Activated CD8-positive, alpha-beta memory T cell treated with anti-CD3 and anti-CD28 coated beads, Interleukin-2, amount 10 ng/mL, durations not matched to agents 7 days and 5 days (primary cell): ENCODE measurements at regions not wholly inside any gene's neighbourhood (a gene's known extent, or its start where the extent isn't known, plus 50 kb on each side); places are given as distances from the start of the nearest gene placed in this dataset.

Experiments used
- ATAC-seq: fragments of 150-1000 bp; cut with Tn5 transposase; one replicate; pipeline ENCODE4 v1.10.0; 2021; ENCODE audit warnings: moderate library complexity
- CTCF ChIA-PET: fragments of 350-600 bp; sonication (Branson Sonifier 250); formaldehyde crosslinking; loops from one replicate; lab custom pipeline; 2021; ENCODE audit warnings: antibody characterized with exemption; lab: Charles Lee
- DNase-seq: peaks from one replicate; pipeline ENCODE4 v3.0.0-alpha.2; 2020
- H3K27ac Mint-ChIP-seq: one replicate; pipeline ENCODE4 v1.8.0; 2021; ENCODE audit warnings: mild to moderate bottlenecking, mixed read lengths
- H3K27me3 Mint-ChIP-seq: one replicate; pipeline ENCODE4 v1.8.0; 2021; ENCODE audit warnings: mixed read lengths
- H3K36me3 Mint-ChIP-seq: one replicate; pipeline ENCODE4 v1.8.0; 2021; ENCODE audit warnings: mild to moderate bottlenecking, mixed read lengths
- H3K4me1 Mint-ChIP-seq: one replicate; pipeline ENCODE4 v1.8.0; 2021; ENCODE audit warnings: mixed read lengths
- H3K4me3 Mint-ChIP-seq: one replicate; pipeline ENCODE4 v1.8.0; 2021; ENCODE audit warnings: mild to moderate bottlenecking, moderate library complexity, mixed read lengths
- H3K9me3 Mint-ChIP-seq: one replicate; pipeline ENCODE4 v1.8.0; 2022; ENCODE audit warnings: low read depth, mixed read lengths

DNA sequence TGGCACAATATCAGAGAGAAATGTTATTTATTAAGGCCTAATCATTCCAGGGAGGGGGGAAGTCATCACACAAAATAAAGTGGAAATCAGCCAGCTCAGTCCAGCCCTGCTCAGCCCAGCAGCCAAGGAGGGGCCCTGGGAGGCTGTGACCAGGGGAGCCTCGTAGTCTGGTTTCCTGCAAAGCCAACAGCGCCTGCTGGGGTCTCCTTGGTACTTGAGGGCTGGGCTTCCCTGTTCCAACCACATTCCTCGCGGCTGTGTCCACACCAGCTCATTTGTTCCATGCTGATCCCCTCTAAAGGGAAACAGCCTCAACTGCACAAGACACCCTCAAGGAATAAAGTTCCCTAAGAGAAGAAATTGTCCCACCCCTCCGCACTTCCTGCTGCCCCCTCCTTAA lies 154.0 kb downstream of the TMEM132E start:
- no peaks in the 10 kb centered on the region for H3K9me3 Mint-ChIP-seq
- no peak overlapping the region for H3K4me3 Mint-ChIP-seq
- H3K36me3 Mint-ChIP-seq = no peaks in the 10 kb centered on the region
- CTCF ChIA-PET = no interaction called here
- peaks cover 5% of the 10 kb centered on the region for H3K27me3 Mint-ChIP-seq
- no peak overlapping the region for H3K27ac Mint-ChIP-seq
- DNase-seq = no peak
- no peak for ATAC-seq
- H3K4me1 Mint-ChIP-seq = no peaks in the 10 kb centered on the region

- H3K27ac Mint-ChIP-seq = no peak overlapping the region
- CTCF ChIA-PET = no interaction called here
- ATAC-seq = no peak
These were observed 151.4 kb downstream of the TMEM132E start for GRCh38 chr17:34730816-34731215.

GRCh38 chr17:34728771-34729310 lies 149.5 kb downstream of the TMEM132E start:
- H3K9me3 Mint-ChIP-seq = no peaks in the 10 kb centered on the region

More at GRCh38 chr17:34730816-34731215, 151.4 kb downstream of the TMEM132E start:
- DNase-seq = no peak
- peaks cover 7% of the 10 kb centered on the region for H3K27me3 Mint-ChIP-seq
- no peak overlapping the region for H3K4me3 Mint-ChIP-seq
- H3K9me3 Mint-ChIP-seq = no peaks in the 10 kb centered on the region
- H3K4me1 Mint-ChIP-seq = no peaks in the 10 kb centered on the region
- H3K36me3 Mint-ChIP-seq = no peaks in the 10 kb centered on the region

DNA sequence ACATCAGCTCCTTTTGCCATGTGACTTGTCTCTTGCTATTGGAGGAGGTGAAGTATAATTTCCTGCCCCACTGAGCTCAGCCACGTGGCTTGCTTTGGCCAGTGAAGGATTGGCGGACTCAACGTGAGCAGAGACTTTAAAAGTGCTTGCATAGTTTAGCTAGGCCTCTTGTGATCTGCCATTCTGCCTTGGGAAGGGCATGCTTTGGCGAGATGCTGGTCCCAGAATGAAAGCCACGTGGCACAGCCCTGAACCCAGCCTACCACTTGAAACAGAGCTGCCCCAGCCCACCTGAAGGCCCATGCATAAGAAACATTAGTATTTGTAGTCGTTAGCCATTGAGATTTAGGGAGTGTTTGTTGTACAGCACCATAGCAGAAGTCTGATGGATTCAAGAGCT lies 148.2 kb downstream of the TMEM132E start:
- H3K27ac Mint-ChIP-seq = no peak overlapping the region
- CTCF ChIA-PET = no interaction called here
- no peak for ATAC-seq

More at GRCh38 chr17:34728771-34729310, 149.5 kb downstream of the TMEM132E start:
- Mint-ChIP-seq H3K27me3 (peaks cover 10% of the 10 kb centered on the region), H3K4me1 (no peaks in the 10 kb centered on the region), H3K36me3 (no peaks in the 10 kb centered on the region), H3K27ac (no peak overlapping the region), H3K4me3 (no peak overlapping the region)
- DNase-seq (no peak), ATAC-seq (no peak)
- CTCF ChIA-PET = interaction anchor here (0.8 kb wide), 1 partner anchor 159 kb away, joined by 3 read pairs; no protein-coding TSS in a partner anchor

DNA sequence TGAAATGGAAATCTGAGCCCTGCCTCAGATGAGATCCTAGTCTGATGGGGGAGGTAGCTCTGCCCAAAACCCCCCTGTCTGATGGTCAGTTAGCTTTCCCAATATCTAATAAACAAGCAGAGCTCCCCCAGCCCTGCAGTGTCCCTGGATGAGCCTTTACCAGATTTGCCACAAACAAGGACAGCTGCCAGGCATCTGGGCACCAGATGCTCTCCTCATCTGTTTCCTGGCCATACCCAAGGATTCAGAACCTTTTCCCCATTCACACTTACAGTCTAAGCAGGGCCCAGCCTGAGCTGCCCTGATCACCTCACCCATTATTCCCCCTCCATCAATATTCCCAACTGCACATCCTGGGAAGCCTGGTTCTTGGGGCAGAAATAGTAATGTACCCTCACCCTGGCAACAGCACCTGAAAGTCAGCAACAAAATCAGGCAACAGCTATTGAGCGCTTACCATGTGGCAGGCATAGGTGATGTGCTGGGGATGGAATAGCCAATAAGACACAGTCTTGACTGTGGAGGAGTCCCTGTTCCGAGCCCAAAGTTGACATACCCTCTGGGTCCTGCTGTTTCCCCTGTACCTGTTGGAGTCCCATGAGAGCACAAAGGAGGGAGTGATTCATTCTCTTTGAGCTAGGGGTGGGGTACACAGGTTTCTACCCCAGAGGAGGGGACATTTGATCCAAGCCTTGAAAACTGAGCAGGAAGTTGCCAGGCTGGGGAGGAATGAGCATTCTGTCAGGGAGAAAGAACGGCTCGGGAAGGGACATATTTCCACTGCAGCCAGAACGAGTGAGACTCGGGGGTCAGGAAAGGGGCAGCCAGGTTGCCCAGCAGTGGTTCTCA lies 147.4 kb downstream of the TMEM132E start:
- H3K36me3 Mint-ChIP-seq = no peaks in the 10 kb centered on the region
- H3K27ac Mint-ChIP-seq = no peak overlapping the region
- H3K27me3 Mint-ChIP-seq = peaks cover 14% of the 10 kb centered on the region
- DNase-seq (no peak), ATAC-seq (no peak)
- H3K4me1 Mint-ChIP-seq = no peaks in the 10 kb centered on the region
- CTCF ChIA-PET = no interaction called here
- no peak overlapping the region for H3K4me3 Mint-ChIP-seq
- H3K9me3 Mint-ChIP-seq = no peaks in the 10 kb centered on the region

More for the DNA sequence above, 148.2 kb downstream of the TMEM132E start:
- H3K4me1 Mint-ChIP-seq = no peaks in the 10 kb centered on the region
- no peak for DNase-seq
- no peaks in the 10 kb centered on the region for H3K9me3 Mint-ChIP-seq
- no peak overlapping the region for H3K4me3 Mint-ChIP-seq
- H3K36me3 Mint-ChIP-seq = no peaks in the 10 kb centered on the region
- peaks cover 14% of the 10 kb centered on the region for H3K27me3 Mint-ChIP-seq

GRCh38 chr17:34725725-34726124 lies 146.3 kb downstream of the TMEM132E start:
- H3K36me3 Mint-ChIP-seq = no peaks in the 10 kb centered on the region
- ATAC-seq = no peak
- peaks cover 14% of the 10 kb centered on the region for H3K27me3 Mint-ChIP-seq
- no peaks in the 10 kb centered on the region for H3K4me1 Mint-ChIP-seq
- no peak for DNase-seq
- no peak overlapping the region for H3K27ac Mint-ChIP-seq
- no peaks in the 10 kb centered on the region for H3K9me3 Mint-ChIP-seq
- CTCF ChIA-PET = no interaction called here
- no peak overlapping the region for H3K4me3 Mint-ChIP-seq

DNA sequence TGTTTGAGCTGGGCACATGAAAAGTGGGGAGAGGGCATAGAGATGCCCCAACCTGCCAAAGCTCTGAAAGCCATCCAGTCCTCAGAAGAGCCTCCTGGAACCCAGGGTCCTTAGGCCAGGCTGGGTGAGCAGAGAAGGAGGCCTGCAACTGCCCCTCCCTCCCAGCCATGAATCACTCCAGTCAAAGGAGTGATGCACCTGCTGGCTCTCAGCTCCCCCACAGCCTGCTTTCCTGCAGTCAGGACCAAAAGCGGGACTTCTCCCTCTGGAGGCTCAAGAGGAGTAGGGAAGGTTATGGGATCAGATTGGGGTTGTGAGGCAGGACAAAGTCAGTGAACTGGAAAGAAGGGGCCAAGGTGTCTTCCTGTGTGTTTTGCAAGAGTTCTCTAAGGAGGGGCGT lies 145.6 kb downstream of the TMEM132E start:
- no peaks in the 10 kb centered on the region for H3K4me1 Mint-ChIP-seq
- H3K9me3 Mint-ChIP-seq = no peaks in the 10 kb centered on the region
- no peaks in the 10 kb centered on the region for H3K36me3 Mint-ChIP-seq
- no peak for ATAC-seq
- no peak overlapping the region for H3K27ac Mint-ChIP-seq
- no peak for DNase-seq
- H3K27me3 Mint-ChIP-seq = peaks cover 14% of the 10 kb centered on the region
- H3K4me3 Mint-ChIP-seq = no peak overlapping the region
- CTCF ChIA-PET = no interaction called here

GRCh38 chr17:34723875-34724274 lies 144.5 kb downstream of the TMEM132E start:
- DNase-seq (no peak), ATAC-seq (no peak)
- no peaks in the 10 kb centered on the region for H3K36me3 Mint-ChIP-seq
- H3K27me3 Mint-ChIP-seq = peaks cover 14% of the 10 kb centered on the region
- H3K4me3 Mint-ChIP-seq = no peak overlapping the region
- no peaks in the 10 kb centered on the region for H3K4me1 Mint-ChIP-seq
- no peak overlapping the region for H3K27ac Mint-ChIP-seq
- CTCF ChIA-PET = no interaction called here
- no peaks in the 10 kb centered on the region for H3K9me3 Mint-ChIP-seq

- no peak overlapping the region for H3K27ac Mint-ChIP-seq
- CTCF ChIA-PET = interaction anchor here (1.6 kb wide), 1 partner anchor 12 kb away, joined by 3 read pairs; no protein-coding TSS in a partner anchor
- H3K27me3 Mint-ChIP-seq = peaks cover 17% of the 10 kb centered on the region
- H3K4me3 Mint-ChIP-seq = no peak overlapping the region
- no peaks in the 10 kb centered on the region for H3K9me3 Mint-ChIP-seq
- H3K4me1 Mint-ChIP-seq = no peaks in the 10 kb centered on the region
- DNase-seq (no peak), ATAC-seq (no peak)
- H3K36me3 Mint-ChIP-seq = no peaks in the 10 kb centered on the region
These were observed 141.9 kb downstream of the TMEM132E start for GRCh38 chr17:34721326-34721725.

DNA sequence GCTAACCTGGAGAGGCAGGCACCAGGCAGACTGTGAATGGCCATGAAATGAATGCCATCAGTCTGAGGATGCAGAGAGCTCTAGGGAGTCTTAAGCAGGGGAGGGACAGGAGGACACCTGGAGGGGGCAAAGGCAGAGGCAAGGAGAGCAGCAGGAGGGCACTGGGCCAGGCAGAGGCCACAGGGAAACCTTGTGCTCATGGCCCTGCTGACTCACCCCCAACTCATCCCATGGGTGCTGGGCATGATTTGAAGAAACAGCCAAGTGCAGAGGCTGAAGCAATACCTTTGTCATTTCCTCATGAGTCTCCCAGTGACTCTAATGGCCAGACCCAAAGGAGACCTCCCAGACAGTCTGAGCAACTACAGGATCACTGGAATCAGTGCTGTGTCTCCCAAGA lies 141.4 kb downstream of the TMEM132E start:
- DNase-seq = no peak
- CTCF ChIA-PET = interaction anchor here (1.6 kb wide), 1 partner anchor 11 kb away, joined by 3 read pairs; no protein-coding TSS in a partner anchor
- Mint-ChIP-seq H3K27me3 (peaks cover 13% of the 10 kb centered on the region), H3K4me3 (no peak overlapping the region), H3K4me1 (no peaks in the 10 kb centered on the region), H3K36me3 (no peaks in the 10 kb centered on the region), H3K27ac (no peak overlapping the region), H3K9me3 (no peaks in the 10 kb centered on the region)
- ATAC-seq = no peak

DNA sequence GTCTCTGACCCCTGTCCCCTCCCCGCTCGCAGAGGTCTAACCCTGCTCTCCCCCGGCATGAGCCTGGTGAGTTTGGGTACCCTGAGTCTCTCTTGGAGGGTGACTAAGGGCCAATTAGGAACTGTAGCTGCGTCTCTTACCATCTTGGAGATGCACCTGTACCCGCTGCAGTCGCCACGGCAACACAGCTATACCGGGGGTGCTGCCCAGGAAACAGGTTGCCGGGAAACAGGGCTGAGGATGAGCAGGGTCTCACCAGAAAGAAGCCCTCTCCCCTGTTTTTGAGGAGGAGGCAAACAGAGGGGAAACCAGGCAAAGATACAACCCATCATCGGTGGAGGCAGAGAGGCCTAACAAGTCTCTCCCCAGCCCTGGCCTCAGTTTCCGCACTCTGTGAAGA lies 140.2 kb downstream of the TMEM132E start:
- H3K4me3 Mint-ChIP-seq = no peak overlapping the region
- no peak for DNase-seq
- CTCF ChIA-PET = no interaction called here
- no peaks in the 10 kb centered on the region for H3K36me3 Mint-ChIP-seq
- ATAC-seq = no peak
- no peaks in the 10 kb centered on the region for H3K9me3 Mint-ChIP-seq
- peaks cover 9% of the 10 kb centered on the region for H3K27me3 Mint-ChIP-seq
- H3K27ac Mint-ChIP-seq = no peak overlapping the region
- no peaks in the 10 kb centered on the region for H3K4me1 Mint-ChIP-seq

GRCh38 chr17:34717092-34717491 lies 137.7 kb downstream of the TMEM132E start:
- Mint-ChIP-seq H3K9me3 (no peaks in the 10 kb centered on the region), H3K27me3 (peaks cover 7% of the 10 kb centered on the region), H3K4me3 (no peak overlapping the region), H3K4me1 (no peaks in the 10 kb centered on the region), H3K27ac (no peak overlapping the region), H3K36me3 (no peaks in the 10 kb centered on the region)
- ATAC-seq = no peak
- no peak for DNase-seq
- CTCF ChIA-PET = no interaction called here

DNA sequence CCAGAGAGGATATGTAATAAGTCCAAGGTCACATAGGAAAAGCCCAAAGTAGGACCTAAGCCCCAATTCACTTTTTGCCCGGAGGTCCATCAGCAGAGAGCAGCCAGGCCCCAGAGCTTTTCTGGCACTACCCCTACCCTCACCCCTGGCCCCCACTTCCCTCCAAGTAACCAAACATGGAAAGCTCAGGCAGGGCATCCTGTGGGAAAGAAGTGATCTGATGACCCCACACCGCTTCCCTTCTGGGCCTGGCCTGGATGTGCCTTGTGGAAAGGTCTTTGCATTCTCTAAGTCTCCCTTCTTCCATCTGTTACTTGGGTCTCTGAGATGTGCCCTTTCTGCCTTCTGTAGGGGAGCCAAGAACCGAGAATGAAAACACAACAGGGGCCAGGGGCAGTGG lies 136.9 kb downstream of the TMEM132E start:
- Mint-ChIP-seq H3K4me1 (no peaks in the 10 kb centered on the region), H3K27ac (no peak overlapping the region), H3K27me3 (peaks cover 10% of the 10 kb centered on the region), H3K36me3 (no peaks in the 10 kb centered on the region), H3K9me3 (no peaks in the 10 kb centered on the region), H3K4me3 (no peak overlapping the region)
- no peak for DNase-seq
- ATAC-seq = no peak
- CTCF ChIA-PET = no interaction called here

- Mint-ChIP-seq H3K36me3 (no peaks in the 10 kb centered on the region), H3K9me3 (no peaks in the 10 kb centered on the region), H3K27me3 (peaks cover 13% of the 10 kb centered on the region), H3K4me1 (no peaks in the 10 kb centered on the region), H3K27ac (no peak overlapping the region), H3K4me3 (no peak overlapping the region)
- DNase-seq (no peak), ATAC-seq (no peak)
- CTCF ChIA-PET = no interaction called here
These were observed 136.1 kb downstream of the TMEM132E start for GRCh38 chr17:34715504-34715903.
